PC-9 (cell line): ENCODE measurements at regions not wholly inside any gene's neighbourhood (a gene's known extent, or its start where the extent isn't known, plus 50 kb on each side); places are given as distances from the start of the nearest gene placed in this dataset.

Experiments
- BruUV-seq: library from RNA; stranded (reverse); fragments of 400-500 nt; replicated peaks from 2 replicates; lab custom pipeline; 2021; lab: Mats Ljungman, UMichigan
- CTCF ChIA-PET: fragments of 300-600 bp; sonication (Branson Sonifier 250); formaldehyde crosslinking; loops from one replicate; lab custom pipeline; 2022; ENCODE audit warnings: antibody characterized with exemption; lab: Charles Lee
- POLR2A ChIA-PET: fragments of 300-600 bp; sonication (Branson Sonifier 250); formaldehyde crosslinking; loops from one replicate; lab custom pipeline; 2022; ENCODE audit warnings: antibody characterized with exemption; ENCODE audit not compliant: unreplicated experiment; lab: Charles Lee
- DNase-seq, 2 experiments: peaks; one replicate each; pipeline versions ENCODE4 v3.0.0 to v3.0.0-alpha.2; 2015 to 2022; ENCODE audit warnings: mixed read lengths in 1 of 2
- H2AFZ ChIP-seq: fragments of 200-600 bp; sonication (generic); 2 replicates; pipeline ENCODE4 v1.8.1; 2017; ENCODE audit warnings: antibody characterized with exemption
- H3F3A ChIP-seq: fragments of 200-600 bp; sonication (generic); 2 replicates; pipeline ENCODE4 v1.8.1; 2017; ENCODE audit warnings: antibody characterized with exemption, mild to moderate bottlenecking, low read depth; ENCODE audit not compliant: insufficient read depth
- H3K27ac ChIP-seq: fragments of 200-600 bp; sonication (generic); 2 replicates; pipeline ENCODE4 v1.6.1; 2016; ENCODE audit warnings: mixed run types
- H3K27me3 ChIP-seq: fragments of 200-600 bp; sonication (generic); 2 replicates; pipeline ENCODE4 v1.6.1; 2016; ENCODE audit warnings: low read depth, mixed run types; ENCODE audit not compliant: insufficient read depth
- H3K36me3 ChIP-seq: fragments of 200-600 bp; sonication (generic); 2 replicates; pipeline ENCODE4 v1.6.1; 2016; ENCODE audit warnings: low read depth, mixed run types
- H3K4me1 ChIP-seq: fragments of 200-600 bp; sonication (generic); replicated peaks from 2 replicates; pipeline ENCODE4 v1.6.1; 2016; ENCODE audit warnings: mixed run types; ENCODE audit not compliant: insufficient read depth
- H3K4me2 ChIP-seq: fragments of 200-600 bp; sonication (generic); 2 replicates; pipeline ENCODE4 v1.6.1; 2017; ENCODE audit warnings: mixed run types
- H3K4me3 ChIP-seq: fragments of 200-600 bp; sonication (generic); 2 replicates; pipeline ENCODE4 v1.6.1; 2016; ENCODE audit warnings: mixed run types
- H3K79me2 ChIP-seq: fragments of 200-600 bp; sonication (generic); 2 replicates; pipeline ENCODE4 v1.6.1; 2017; ENCODE audit warnings: low read depth, mixed run types
- H3K9me2 ChIP-seq: fragments of 200-600 bp; sonication (generic); 2 replicates; pipeline ENCODE4 v1.8.1; 2017; ENCODE audit warnings: mild to moderate bottlenecking; ENCODE audit not compliant: insufficient read depth
- H3K9me3 ChIP-seq: fragments of 200-600 bp; sonication (generic); 2 replicates; pipeline ENCODE4 v1.8.1; 2016; ENCODE audit warnings: low read depth; ENCODE audit not compliant: insufficient read depth
- H4K20me1 ChIP-seq: fragments of 200-600 bp; sonication (generic); 2 replicates; pipeline ENCODE4 v1.8.1; 2017; ENCODE audit not compliant: insufficient read depth
- CTCF ChIP-seq: fragments of 200-600 bp; sonication (generic); conservative IDR thresholded peaks from 2 replicates; pipeline ENCODE4 v1.6.1; 2017; ENCODE audit warnings: mixed run types, antibody characterized with exemption, mild to moderate bottlenecking, moderate library complexity
- EZH2 ChIP-seq: fragments of 200-600 bp; sonication (generic); IDR thresholded peaks from 2 replicates; pipeline ENCODE4 v1.8.0; 2017; ENCODE audit warnings: antibody characterized with exemption, low read depth
- intact Hi-C: fragments of 100-400 bp; cut with micrococcal nuclease; formaldehyde crosslinking; loops from one replicate; pipeline ENCODE4 v1.10.0; 2022; ENCODE audit not compliant: unreplicated experiment

GRCh38 chr11:127806501-127806900, 780.9 kb downstream of the ETS1 start:
- Histone ChIP-seq H3K79me2 (no peaks in the 10 kb centered on the region), H3K4me2 (no peak overlapping the region), H2AFZ (no peak overlapping the region), H3K27me3 (peaks cover 4% of the 10 kb centered on the region; the same call in 1 of the 2 replicates), H3K9me3 (no peaks in the 10 kb centered on the region), H3K36me3 (no peaks in the 10 kb centered on the region), H3F3A (no peaks in the 10 kb centered on the region), H3K9me2 (no peaks in the 10 kb centered on the region), H3K4me3 (no peak overlapping the region), H3K27ac (no peak overlapping the region), H4K20me1 (no peaks in the 10 kb centered on the region), H3K4me1 (no peaks in the 10 kb centered on the region)
- ChIA-PET CTCF (no interaction called here), POLR2A (no interaction called here)
- no TSS peak for BruUV-seq
- no peak for DNase-seq
- intact Hi-C loops: no loop called here
- no peak for TF ChIP-seq EZH2
- no peak for TF ChIP-seq CTCF

GRCh38 chr11:127805771-127806170, 781.6 kb downstream of the ETS1 start:
- ChIA-PET CTCF (no interaction called here), POLR2A (no interaction called here)
- Histone ChIP-seq H4K20me1 (no peaks in the 10 kb centered on the region), H3K36me3 (no peaks in the 10 kb centered on the region), H2AFZ (no peak overlapping the region), H3K4me1 (no peaks in the 10 kb centered on the region), H3K27ac (no peak overlapping the region), H3K4me2 (no peak overlapping the region), H3K27me3 (peaks cover 4% of the 10 kb centered on the region; the same call in 1 of the 2 replicates), H3K79me2 (no peaks in the 10 kb centered on the region), H3K9me2 (no peaks in the 10 kb centered on the region), H3K9me3 (no peaks in the 10 kb centered on the region), H3F3A (no peaks in the 10 kb centered on the region), H3K4me3 (no peak overlapping the region)
- DNase-seq: no peak
- BruUV-seq: no TSS peak
- TF ChIP-seq CTCF (no peak), EZH2 (no peak)
- intact Hi-C loops: no loop called here

GRCh38 chr11:127804747-127805400, 782.5 kb downstream of the ETS1 start:
- Histone ChIP-seq H4K20me1 (no peaks in the 10 kb centered on the region), H3K9me2 (no peaks in the 10 kb centered on the region), H3F3A (no peaks in the 10 kb centered on the region), H3K4me2 (no peak overlapping the region), H3K27me3 (peaks cover 7% of the 10 kb centered on the region; the same call in 1 of the 2 replicates), H3K4me1 (no peaks in the 10 kb centered on the region), H3K27ac (no peak overlapping the region), H3K36me3 (no peaks in the 10 kb centered on the region), H3K4me3 (no peak overlapping the region), H3K79me2 (no peaks in the 10 kb centered on the region), H2AFZ (no peak overlapping the region), H3K9me3 (no peaks in the 10 kb centered on the region)
- intact Hi-C loops: no loop called here
- TF ChIP-seq EZH2 (no peak), CTCF (no peak)
- no peak for DNase-seq
- no TSS peak for BruUV-seq
- ChIA-PET POLR2A (no interaction called here), CTCF (no interaction called here)
